Lower leg skin (tissue), 4 donors: ENCODE measurements at regions not wholly inside any gene's neighbourhood (a gene's known extent, or its start where the extent isn't known, plus 50 kb on each side); places are given as distances from the start of the nearest gene placed in this dataset.

Experiments
- DNase-seq, 2 donors: peaks; one replicate each; pipeline ENCODE4 v3.0.0-alpha.2; 2019; ENCODE audit warnings: low spot score in 2 of 2
- H3K4me3 ChIP-seq: fragments of 200-600 bp; sonication (generic); 2 replicates; pipeline ENCODE4 v1.5.1; 2017; ENCODE audit warnings: mild to moderate bottlenecking, low read depth; ENCODE audit not compliant: poor library complexity, severe bottlenecking
- POLR2A ChIP-seq, 2 donors: fragments of 450-650 bp; IDR thresholded peaks; one replicate each; pipeline ENCODE4 v1.6.1; 2016 to 2017; ENCODE audit warnings: antibody characterized with exemption in 2 of 2, mild to moderate bottlenecking in 1 of 2, moderate library complexity in 1 of 2
- whole genome bisulfite sequencing, 2 donors: methylation state at CpG; one replicate each; pipeline ENCODE4 v1.1.5; 2018; 5-methylcytosine and 5-hydroxymethylcytosine counted together
- intact Hi-C: fragments of 100-400 bp; cut with DNase I; formaldehyde crosslinking; loops from one replicate; pipeline ENCODE4 v1.15.0; 2023; ENCODE audit warnings: low total_unique reads
- TF ChIP-seq, protein P1 (sequence below), 3 donors: fragments of 450-650 bp; IDR thresholded peaks; one replicate each; pipeline ENCODE4 v1.5.1; 2016; ENCODE audit warnings: antibody characterized with exemption in 3 of 3, mild to moderate bottlenecking in 3 of 3, moderate library complexity in 2 of 3

DNA sequence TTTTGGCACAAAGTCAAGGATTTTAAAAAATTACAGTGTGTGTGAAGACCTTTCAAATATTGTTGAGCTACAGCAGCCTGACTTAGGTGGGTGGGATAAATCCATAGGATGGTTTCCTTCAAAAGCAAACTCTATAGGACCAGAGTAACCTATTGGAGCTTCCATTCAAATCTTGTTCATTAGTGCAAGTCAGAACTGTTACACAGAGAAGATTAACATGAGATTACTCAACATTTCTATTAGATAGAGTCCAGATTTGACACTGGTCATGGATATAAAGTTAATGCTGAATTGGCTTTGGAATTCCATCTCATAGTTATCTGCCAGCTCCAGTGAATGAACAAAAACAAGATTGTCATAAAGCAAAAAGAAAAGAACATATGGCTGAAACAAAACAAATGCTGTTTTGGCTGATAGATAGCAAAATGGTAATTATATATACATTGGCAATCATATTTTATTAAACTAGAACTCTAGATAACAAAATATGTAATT is 129.6 kb upstream of the SEMA3A start:
- intact Hi-C loops: no loop called here
- no peak for TF ChIP-seq POLR2A (IDR thresholded peaks at IDR 0.05)
- TF ChIP-seq, protein P1, sequence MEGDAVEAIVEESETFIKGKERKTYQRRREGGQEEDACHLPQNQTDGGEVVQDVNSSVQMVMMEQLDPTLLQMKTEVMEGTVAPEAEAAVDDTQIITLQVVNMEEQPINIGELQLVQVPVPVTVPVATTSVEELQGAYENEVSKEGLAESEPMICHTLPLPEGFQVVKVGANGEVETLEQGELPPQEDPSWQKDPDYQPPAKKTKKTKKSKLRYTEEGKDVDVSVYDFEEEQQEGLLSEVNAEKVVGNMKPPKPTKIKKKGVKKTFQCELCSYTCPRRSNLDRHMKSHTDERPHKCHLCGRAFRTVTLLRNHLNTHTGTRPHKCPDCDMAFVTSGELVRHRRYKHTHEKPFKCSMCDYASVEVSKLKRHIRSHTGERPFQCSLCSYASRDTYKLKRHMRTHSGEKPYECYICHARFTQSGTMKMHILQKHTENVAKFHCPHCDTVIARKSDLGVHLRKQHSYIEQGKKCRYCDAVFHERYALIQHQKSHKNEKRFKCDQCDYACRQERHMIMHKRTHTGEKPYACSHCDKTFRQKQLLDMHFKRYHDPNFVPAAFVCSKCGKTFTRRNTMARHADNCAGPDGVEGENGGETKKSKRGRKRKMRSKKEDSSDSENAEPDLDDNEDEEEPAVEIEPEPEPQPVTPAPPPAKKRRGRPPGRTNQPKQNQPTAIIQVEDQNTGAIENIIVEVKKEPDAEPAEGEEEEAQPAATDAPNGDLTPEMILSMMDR (IDR thresholded peaks at IDR 0.05): no peak
- no peak overlapping the region for H3K4me3 ChIP-seq
- no peak for DNase-seq

DNA sequence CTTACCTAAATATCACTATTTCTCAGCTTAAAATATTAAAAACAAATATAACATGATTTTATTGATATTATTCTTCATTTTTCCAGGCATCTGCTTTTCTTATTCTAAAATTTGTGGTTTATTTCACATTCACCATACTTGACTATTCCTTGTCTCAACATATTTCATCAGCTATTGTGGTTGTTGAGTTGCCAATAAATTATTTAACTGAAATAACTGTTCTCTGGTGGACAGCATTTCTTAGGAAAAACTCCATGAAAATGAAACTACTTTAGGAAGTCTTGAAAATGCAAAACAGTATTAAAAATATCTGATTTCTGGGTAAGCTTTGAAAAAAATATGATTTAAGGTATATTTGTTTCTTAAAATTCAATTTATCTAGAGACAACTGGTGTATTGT is 122.9 kb upstream of the SEMA3A start:
- TF ChIP-seq, protein P1 (IDR thresholded peaks at IDR 0.05): no peak
- TF ChIP-seq POLR2A (IDR thresholded peaks at IDR 0.05): no peak
- intact Hi-C loops: no loop called here
- DNase-seq: no peak
- no peak overlapping the region for H3K4me3 ChIP-seq

DNA sequence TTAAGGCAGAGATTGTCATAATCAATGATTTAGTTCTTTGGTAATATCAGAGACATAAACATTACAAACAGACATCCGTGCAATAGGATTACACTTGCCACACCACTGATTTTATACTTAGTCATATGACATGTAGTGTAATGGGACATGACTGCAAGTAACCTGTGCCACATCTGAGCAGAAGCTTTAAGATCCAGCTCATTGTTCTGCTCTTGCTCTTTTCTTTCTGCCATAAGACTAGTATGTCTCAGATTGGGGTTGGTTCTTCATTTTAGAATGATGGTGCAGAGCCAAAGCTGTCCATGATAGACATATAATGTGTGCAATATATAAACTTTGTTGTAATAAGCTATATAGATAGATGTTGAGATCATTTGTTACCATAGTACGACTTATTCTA is 119.7 kb upstream of the SEMA3A start:
- intact Hi-C loops: no loop called here
- WGBS, 2 donors: 70 to 85% methylated on average over 2 of the region's 2 CpGs
- TF ChIP-seq, protein P1 (IDR thresholded peaks at IDR 0.05): no peak
- no peak for TF ChIP-seq POLR2A (IDR thresholded peaks at IDR 0.05)
- DNase-seq: no peak
- H3K4me3 ChIP-seq: no peak overlapping the region

DNA sequence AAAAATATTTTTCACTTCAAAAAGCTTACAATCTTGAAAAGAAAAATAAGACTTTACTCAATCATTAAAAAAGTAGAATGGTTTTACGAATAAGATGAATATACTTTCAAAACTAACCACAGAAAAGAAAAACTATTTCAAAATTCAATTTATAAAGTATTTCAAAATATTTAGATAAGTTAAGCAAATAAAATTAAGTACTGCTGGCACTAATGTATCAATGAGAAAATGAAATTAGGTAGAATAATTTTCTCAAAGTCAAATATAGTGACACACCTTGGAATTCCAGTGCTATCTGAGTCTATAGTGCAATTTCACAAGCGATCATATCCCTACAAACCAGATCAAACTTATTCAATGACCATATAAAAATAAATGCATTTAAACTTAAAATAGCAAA is 109.8 kb upstream of the SEMA3A start:
- WGBS, 2 donors: 91 to 96% methylated on average over 2 of the region's 2 CpGs
- H3K4me3 ChIP-seq: no peak overlapping the region
- intact Hi-C loops: no loop called here
- no peak for DNase-seq
- TF ChIP-seq POLR2A (IDR thresholded peaks at IDR 0.05): no peak
- TF ChIP-seq, protein P1 (IDR thresholded peaks at IDR 0.05): no peak

DNA sequence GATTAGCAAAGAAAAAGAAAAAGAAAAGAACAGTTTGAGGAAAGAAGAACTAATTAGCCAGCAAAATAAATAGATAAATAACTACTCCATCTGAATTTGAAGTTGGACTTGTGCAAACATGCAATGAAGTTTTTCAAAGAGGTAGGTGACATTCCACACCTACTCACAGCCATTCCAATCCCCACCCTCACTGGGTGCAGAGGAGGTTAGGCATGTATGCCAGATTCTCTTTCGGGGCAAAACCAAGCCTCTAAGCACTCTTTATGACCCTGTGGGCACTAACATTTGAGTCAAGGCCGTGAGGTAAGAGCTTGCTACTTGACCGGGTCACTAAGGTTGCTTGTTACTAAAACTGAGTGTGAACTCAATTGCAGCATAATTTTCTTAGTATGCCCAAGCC is 108.4 kb upstream of the SEMA3A start:
- TF ChIP-seq, protein P1 (IDR thresholded peaks at IDR 0.05): no peak
- TF ChIP-seq POLR2A (IDR thresholded peaks at IDR 0.05): no peak
- DNase-seq: no peak
- H3K4me3 ChIP-seq: no peak overlapping the region
- WGBS, 2 donors: 50 to 54% methylated on average over 3 of the region's 3 CpGs
- intact Hi-C loops: no loop called here

DNA sequence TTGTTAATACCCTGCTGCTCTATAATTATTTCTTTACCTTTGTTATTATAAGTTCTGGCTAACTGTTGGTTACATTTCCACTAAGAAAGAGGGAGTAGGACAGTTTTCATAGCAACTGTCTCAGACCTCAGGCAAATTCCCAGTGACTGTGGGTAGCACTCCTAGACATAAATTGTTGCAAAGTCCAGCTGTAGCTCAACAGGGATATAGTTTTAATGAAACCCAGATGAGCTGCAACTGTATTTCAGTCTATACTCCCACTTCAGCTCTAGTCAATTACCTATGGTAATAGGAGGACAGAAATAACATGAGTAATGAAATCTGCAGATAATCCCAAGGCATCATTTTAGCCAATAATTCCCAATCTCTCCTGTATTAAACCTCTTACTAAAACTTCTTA is 103.0 kb upstream of the SEMA3A start:
- TF ChIP-seq, protein P1 (IDR thresholded peaks at IDR 0.05): no peak
- no peak for TF ChIP-seq POLR2A (IDR thresholded peaks at IDR 0.05)
- DNase-seq: no peak
- intact Hi-C loops: no loop called here
- H3K4me3 ChIP-seq: no peak overlapping the region
